ENCODE measurements at regions not wholly inside any gene's neighbourhood (a gene's known extent, or its start where the extent isn't known, plus 50 kb on each side); places are given as distances from the start of the nearest gene placed in this dataset.

- no peak overlapping the region for H3K4me3 ChIP-seq (ENCODE audit: control insufficient read depth, low read depth, low read length)
- no peak for DNase-seq (ENCODE audit: low read depth)
- no peak for TF ChIP-seq CTCF (IDR thresholded peaks at IDR 0.05; ENCODE audit: control insufficient read depth, insufficient read depth, low read depth, low read length, missing control alignments)
These were observed 383.2 kb downstream of the SOCS6 start for GRCh38 chr18:70671889-70672565.

- no peak for TF ChIP-seq CTCF (IDR thresholded peaks at IDR 0.05; ENCODE audit: control insufficient read depth, insufficient read depth, low read depth, low read length, missing control alignments)
- no peak overlapping the region for H3K4me3 ChIP-seq (ENCODE audit: control insufficient read depth, low read depth, low read length)
- DNase-seq (ENCODE audit: low read depth): no peak
These were observed 378.1 kb downstream of the SOCS6 start for GRCh38 chr18:70666936-70667335.

DNA sequence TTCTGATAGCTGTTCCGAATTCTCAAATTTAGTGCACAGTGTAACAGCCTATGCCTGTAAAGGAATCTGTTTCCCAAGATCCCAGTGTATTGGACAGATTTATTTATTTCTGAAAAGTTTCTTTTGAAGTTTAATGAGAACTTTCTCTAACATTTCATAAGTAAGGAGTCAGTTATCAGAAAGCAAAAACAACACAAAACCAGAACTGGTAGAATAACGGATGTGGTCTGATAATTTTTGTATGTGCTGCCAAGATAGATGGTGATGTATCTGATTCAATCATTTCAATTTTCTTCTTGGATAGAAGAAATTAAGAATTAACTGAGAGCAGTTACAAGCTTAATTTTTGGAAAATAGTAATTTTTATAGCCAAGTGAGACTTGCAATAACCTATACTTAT, 374.3 kb downstream of the SOCS6 start:
- DNase-seq (ENCODE audit: low read depth): no peak
- TF ChIP-seq CTCF (IDR thresholded peaks at IDR 0.05; ENCODE audit: control insufficient read depth, insufficient read depth, low read depth, low read length, missing control alignments): no peak
- H3K4me3 ChIP-seq (ENCODE audit: control insufficient read depth, low read depth, low read length): no peak overlapping the region

GRCh38 chr18:70662588-70662987, 373.7 kb downstream of the SOCS6 start:
- no peak overlapping the region for H3K4me3 ChIP-seq (ENCODE audit: control insufficient read depth, low read depth, low read length)
- no peak for TF ChIP-seq CTCF (IDR thresholded peaks at IDR 0.05; ENCODE audit: control insufficient read depth, insufficient read depth, low read depth, low read length, missing control alignments)
- no peak for DNase-seq (ENCODE audit: low read depth)

GRCh38 chr18:70659036-70659925, 370.4 kb downstream of the SOCS6 start:
- no peak for DNase-seq (ENCODE audit: low read depth)
- no peak overlapping the region for H3K4me3 ChIP-seq (ENCODE audit: control insufficient read depth, low read depth, low read length)
- TF ChIP-seq CTCF (IDR thresholded peaks at IDR 0.05; ENCODE audit: control insufficient read depth, insufficient read depth, low read depth, low read length, missing control alignments): no peak

GRCh38 chr18:70653671-70654070, 364.8 kb downstream of the SOCS6 start:
- no peak for TF ChIP-seq CTCF (IDR thresholded peaks at IDR 0.05; ENCODE audit: control insufficient read depth, insufficient read depth, low read depth, low read length, missing control alignments)
- H3K4me3 ChIP-seq (ENCODE audit: control insufficient read depth, low read depth, low read length): no peak overlapping the region
- DNase-seq (ENCODE audit: low read depth): no peak
